A673 (cell line): ENCODE measurements at regions not wholly inside any gene's neighbourhood (a gene's known extent, or its start where the extent isn't known, plus 50 kb on each side); places are given as distances from the start of the nearest gene placed in this dataset.

Experiments
- BruUV-seq: library from RNA; stranded (reverse); fragments of 400-500 nt; replicated peaks from 2 replicates; lab custom pipeline; 2021; lab: Mats Ljungman, UMichigan
- CTCF ChIA-PET: fragments of 300-600 bp; sonication (Branson Sonifier 250); formaldehyde crosslinking; loops from one replicate; lab custom pipeline; 2022; ENCODE audit warnings: antibody characterized with exemption; lab: Charles Lee
- POLR2A ChIA-PET: fragments of 300-600 bp; sonication (Branson Sonifier 250); formaldehyde crosslinking; loops from one replicate; lab custom pipeline; 2022; ENCODE audit warnings: antibody characterized with exemption; ENCODE audit not compliant: low non-redundant PET; lab: Charles Lee
- DNase-seq: peaks from one replicate; pipeline ENCODE4 v3.0.0-alpha.2; 2015; ENCODE audit warnings: low spot score
- H3K27ac ChIP-seq: fragments of 200-600 bp; sonication (generic); 2 replicates; pipeline ENCODE4 v1.5.1; 2016; ENCODE audit warnings: mixed run types, low read depth, mild to moderate bottlenecking, mixed read lengths, antibody characterized with exemption, low read length; ENCODE audit not compliant: poor library complexity, severe bottlenecking
- H3K27me3 ChIP-seq: fragments of 200-600 bp; sonication (generic); replicated peaks from 2 replicates; pipeline ENCODE4 v1.6.1; 2017; ENCODE audit warnings: mixed run types, low read depth, mild to moderate bottlenecking, mixed read lengths, antibody characterized with exemption, low read length; ENCODE audit not compliant: insufficient read depth, poor library complexity
- H3K36me3 ChIP-seq: fragments of 200-600 bp; sonication (generic); 2 replicates; pipeline ENCODE4 v1.6.1; 2016; ENCODE audit warnings: mixed run types, mild to moderate bottlenecking, mixed read lengths, antibody characterized with exemption, low read length; ENCODE audit not compliant: insufficient read depth, poor library complexity, severe bottlenecking
- H3K4me1 ChIP-seq: fragments of 200-600 bp; sonication (generic); 2 replicates; pipeline ENCODE4 v1.6.1; 2017; ENCODE audit warnings: mixed run types, mild to moderate bottlenecking, mixed read lengths, antibody characterized with exemption, low read length; ENCODE audit not compliant: insufficient read depth, poor library complexity, severe bottlenecking
- H3K4me3 ChIP-seq: fragments of 200-600 bp; sonication (generic); 2 replicates; pipeline ENCODE4 v1.5.1; 2016; ENCODE audit warnings: low read depth, mixed run types, mild to moderate bottlenecking, mixed read lengths, low read length; ENCODE audit not compliant: poor library complexity, severe bottlenecking
- H3K9me3 ChIP-seq: fragments of 200-600 bp; sonication (generic); 2 replicates; pipeline ENCODE4 v1.6.1; 2016; ENCODE audit warnings: mixed run types, low read depth, mild to moderate bottlenecking, mixed read lengths, antibody characterized with exemption, low read length; ENCODE audit not compliant: poor library complexity, severe bottlenecking
- CTCF ChIP-seq: fragments of 300-800, 200-600 bp; sonication (generic); conservative IDR thresholded peaks from 2 replicates; pipeline ENCODE4 v1.5.1; 2017; ENCODE audit warnings: low read depth, mild to moderate bottlenecking, antibody characterized with exemption, low read length, moderate library complexity, mixed read lengths
- EZH2 ChIP-seq: fragments of 200-600 bp; sonication (generic); IDR thresholded peaks from 2 replicates; pipeline ENCODE4 v1.6.1; 2017; ENCODE audit warnings: borderline replicate concordance, low read depth, mild to moderate bottlenecking, mixed read lengths, antibody characterized with exemption, low read length; ENCODE audit not compliant: poor library complexity, severe bottlenecking
- intact Hi-C: fragments of 100-400 bp; cut with micrococcal nuclease; formaldehyde crosslinking; loops from one replicate; pipeline ENCODE4 v1.10.0; 2022; ENCODE audit not compliant: unreplicated experiment

- H3K27me3 ChIP-seq = peaks cover 20% of the 10 kb centered on the region
- POLR2A ChIA-PET = no interaction called here
- DNase-seq = no peak
- H3K4me3 ChIP-seq = no peak overlapping the region
- no peak overlapping the region for H3K27ac ChIP-seq
- no TSS peak for BruUV-seq
- H3K4me1 ChIP-seq = no peaks in the 10 kb centered on the region
- intact Hi-C loops = no loop called here
- CTCF ChIA-PET = no interaction called here
- H3K36me3 ChIP-seq = no peaks in the 10 kb centered on the region
- TF ChIP-seq EZH2 (no peak), CTCF (no peak)
- H3K9me3 ChIP-seq = no peaks in the 10 kb centered on the region
Observed at GRCh38 chr1:3988431-3988830, 88.4 kb upstream of the C1orf174 start.

GRCh38 chr1:3989465-3989864, 89.4 kb upstream of the C1orf174 start:
- H3K4me3 ChIP-seq = no peak overlapping the region
- ChIA-PET POLR2A (no interaction called here), CTCF (no interaction called here)
- H3K4me1 ChIP-seq = no peaks in the 10 kb centered on the region
- peaks cover 26% of the 10 kb centered on the region for H3K27me3 ChIP-seq
- no peaks in the 10 kb centered on the region for H3K9me3 ChIP-seq
- no peak for TF ChIP-seq EZH2
- TF ChIP-seq CTCF = no peak
- intact Hi-C loops = no loop called here
- no peak for DNase-seq
- no peaks in the 10 kb centered on the region for H3K36me3 ChIP-seq
- BruUV-seq = no TSS peak
- H3K27ac ChIP-seq = no peak overlapping the region

- Histone ChIP-seq H3K9me3 (no peaks in the 10 kb centered on the region), H3K27me3 (peaks cover 42% of the 10 kb centered on the region), H3K27ac (no peak overlapping the region), H3K4me1 (no peaks in the 10 kb centered on the region), H3K4me3 (no peak overlapping the region), H3K36me3 (no peaks in the 10 kb centered on the region)
- POLR2A ChIA-PET = no interaction called here
- DNase-seq = peak; percentile 11
- intact Hi-C loops = no loop called here
- BruUV-seq = no TSS peak
- TF ChIP-seq CTCF (no peak), EZH2 (no peak)
- CTCF ChIA-PET = no interaction called here
Observed at GRCh38 chr1:3992103-3992556, 92.1 kb upstream of the C1orf174 start.
